ENCODE measurements at regions not wholly inside any gene's neighbourhood (a gene's known extent, or its start where the extent isn't known, plus 50 kb on each side); places are given as distances from the start of the nearest gene placed in this dataset.
"Not testable (repeated sequence)": the region's sequence is repeated elsewhere in the genome, so short reads cannot be mapped to it uniquely, and the experiment has no call there.

GRCh38 chr4:101730291-101731117, 60.0 kb upstream of the BANK1 start:
- DNase-seq = peak; percentile 34

GRCh38 chr4:101727238-101727637, 63.3 kb upstream of the BANK1 start:
- DNase-seq = no peak

- no peak for DNase-seq
These were observed 66.4 kb upstream of the BANK1 start for GRCh38 chr4:101724093-101724492.

GRCh38 chr4:101718810-101719209, 71.7 kb upstream of the BANK1 start:
- no peak for DNase-seq

GRCh38 chr4:101711590-101712260, 78.8 kb upstream of the BANK1 start:
- DNase-seq = no peak

- DNase-seq = no peak
These were observed 79.7 kb upstream of the BANK1 start for GRCh38 chr4:101710806-101711205.

DNA sequence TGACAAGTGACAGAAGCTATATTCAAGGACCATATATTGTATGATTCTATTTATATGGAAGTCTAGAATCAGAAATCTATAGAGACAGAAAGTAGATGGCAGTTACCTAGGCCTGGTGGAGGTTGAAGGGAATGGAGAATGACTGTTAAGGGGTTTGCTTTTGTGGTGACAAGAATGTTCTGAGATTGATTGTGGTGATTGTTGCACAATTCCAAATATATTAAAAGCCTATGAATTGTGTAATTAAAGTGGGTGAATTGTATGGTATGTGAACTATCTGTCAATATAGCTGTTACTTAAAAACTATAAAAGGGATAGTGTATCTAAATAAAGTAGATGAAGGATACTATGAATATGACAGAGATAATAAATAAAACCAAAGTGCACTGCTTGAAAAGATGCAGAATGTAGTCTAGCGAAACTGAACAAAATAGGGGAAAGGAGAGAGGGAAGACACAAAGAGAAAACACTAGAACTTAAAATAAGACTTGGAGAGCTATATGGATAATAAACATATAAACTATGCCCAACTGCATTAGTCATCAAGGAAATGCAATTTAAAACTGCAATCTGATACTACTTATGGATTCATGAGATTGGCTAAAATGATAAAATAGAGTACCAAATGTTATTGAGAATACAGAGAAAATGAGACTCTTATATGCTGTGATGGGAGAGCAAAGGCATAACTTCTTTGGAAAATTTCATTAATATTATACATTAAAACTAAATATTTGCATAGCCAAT, 82.1 kb upstream of the BANK1 start:
- DNase-seq = no peak

GRCh38 chr4:101707596-101707995, 82.9 kb upstream of the BANK1 start:
- no peak for DNase-seq

DNA sequence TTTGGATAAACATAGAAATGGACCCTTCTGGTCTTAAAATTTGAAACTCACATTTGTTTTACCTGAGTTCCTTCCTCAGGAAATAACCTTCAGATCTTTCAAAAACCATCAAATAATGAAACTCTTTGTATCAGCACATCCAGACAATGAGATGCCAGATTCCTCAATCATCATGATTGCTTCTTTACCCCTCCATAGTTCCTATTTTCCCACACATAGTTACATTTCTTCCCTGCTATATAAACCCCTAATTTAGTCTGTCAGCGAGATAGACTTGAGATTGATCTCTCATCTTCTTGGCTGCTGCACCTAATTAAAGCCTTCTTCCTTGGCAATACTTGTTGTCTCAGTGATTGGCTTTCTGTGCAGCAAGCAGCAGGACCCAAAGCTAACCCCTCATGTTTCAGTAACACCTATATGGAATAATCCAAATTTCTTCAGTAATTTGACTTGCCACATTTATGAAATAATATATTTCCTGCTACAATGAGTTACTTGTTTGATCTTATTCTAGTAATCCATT, 83.9 kb upstream of the BANK1 start:
- DNase-seq = no peak

GRCh38 chr4:101701551-101701950, 89.0 kb upstream of the BANK1 start:
- DNase-seq = no peak

DNA sequence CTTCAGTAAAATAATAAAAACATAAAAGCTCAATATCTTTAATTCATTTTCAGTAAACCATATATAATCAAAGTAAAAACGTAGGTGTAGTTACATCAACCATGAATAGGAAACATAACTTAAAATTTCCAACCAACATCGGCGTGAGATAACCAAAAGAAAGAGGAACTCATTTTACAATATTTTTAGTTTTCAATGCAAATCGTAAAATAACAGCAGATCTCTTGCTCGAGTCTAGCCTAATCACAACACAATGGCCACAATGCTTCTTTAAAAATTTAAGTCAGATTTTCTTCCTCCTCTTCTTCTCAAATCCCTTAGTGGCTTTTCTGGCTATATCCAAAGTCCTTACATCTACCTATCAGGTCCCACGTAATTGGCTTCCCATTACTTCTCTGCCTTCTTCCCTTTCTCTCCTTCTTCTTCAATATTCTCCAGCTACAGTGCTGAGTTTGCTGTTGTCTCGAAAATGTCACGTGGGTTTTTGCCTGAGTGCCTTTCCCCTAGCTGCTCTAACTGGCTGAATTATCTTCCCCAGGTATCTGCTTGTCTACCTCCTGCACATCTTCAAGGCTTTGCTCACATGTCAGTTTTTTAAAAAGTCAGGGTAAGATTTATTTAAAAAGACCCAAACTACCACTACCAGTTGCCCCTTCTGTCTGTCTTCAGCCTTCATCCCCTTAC, 90.9 kb upstream of the BANK1 start:
- DNase-seq = no peak

GRCh38 chr4:101697266-101697665, 93.3 kb upstream of the BANK1 start:
- no peak for DNase-seq

DNA sequence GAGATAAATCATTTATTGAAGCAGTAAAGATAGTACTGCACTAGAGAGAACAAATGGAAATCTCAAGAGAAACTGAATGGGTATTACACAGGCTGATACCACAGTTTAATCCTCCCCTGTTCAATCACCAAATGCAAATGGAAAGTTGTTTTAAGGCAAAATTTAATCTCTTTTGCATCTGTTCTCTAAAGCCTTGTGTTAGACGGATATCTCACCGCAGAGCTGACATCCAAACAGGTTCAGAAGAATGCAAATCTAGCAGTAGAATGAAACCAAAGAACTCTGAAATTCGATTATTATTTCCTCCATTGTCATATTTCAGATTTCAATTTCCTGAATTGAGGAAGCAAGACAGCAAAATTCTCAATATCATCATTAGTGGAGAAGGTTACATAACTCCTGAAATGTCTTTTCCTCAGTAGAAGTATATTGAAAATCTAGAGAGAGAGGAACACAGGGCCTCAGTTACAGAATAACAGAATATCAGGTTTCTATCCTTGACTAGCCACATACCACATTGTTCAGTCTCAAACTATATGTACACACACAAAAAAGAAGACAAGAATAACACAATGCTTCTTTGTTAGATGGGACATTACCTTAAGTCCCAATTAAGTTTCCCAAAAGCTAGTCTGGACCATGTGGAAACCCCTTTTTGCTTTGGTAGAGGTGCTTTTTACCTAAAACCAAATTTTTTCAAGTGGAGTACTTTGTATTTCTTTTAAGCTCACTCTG, 94.1 kb upstream of the BANK1 start:
- DNase-seq = no peak

- DNase-seq = no peak
These were observed 95.4 kb upstream of the BANK1 start for GRCh38 chr4:101695176-101695575.

- not testable (repeated sequence) for DNase-seq
These were observed 96.1 kb upstream of the BANK1 start for GRCh38 chr4:101694403-101694802.

GRCh38 chr4:101693842-101694398, 96.6 kb upstream of the BANK1 start:
- no peak for DNase-seq

GRCh38 chr4:101689220-101689619, 101.3 kb upstream of the BANK1 start:
- no peak for DNase-seq

GRCh38 chr4:101685126-101685525, 105.4 kb upstream of the BANK1 start:
- no peak for DNase-seq

DNA sequence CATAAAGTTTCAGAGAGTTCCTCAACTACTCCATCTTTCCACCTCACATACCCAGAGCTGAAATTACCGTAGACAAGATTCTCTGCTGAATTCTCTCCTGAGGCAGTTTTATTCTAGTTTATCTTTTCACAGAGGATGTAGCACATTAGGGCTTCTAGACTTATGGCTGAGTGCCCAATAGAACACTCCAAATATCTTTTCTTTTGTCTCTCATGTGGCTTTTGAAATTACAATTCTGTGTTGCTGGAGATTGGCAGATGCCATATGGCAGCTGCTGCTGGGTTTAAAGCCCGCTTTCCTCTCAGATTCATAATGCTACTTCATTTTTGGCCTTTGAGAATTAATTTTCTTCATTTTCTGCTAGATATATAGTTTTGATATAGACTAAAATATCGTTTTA, 107.6 kb upstream of the BANK1 start:
- no peak for DNase-seq

GRCh38 chr4:101678180-101678579, 112.3 kb upstream of the BANK1 start:
- no peak for DNase-seq

DNA sequence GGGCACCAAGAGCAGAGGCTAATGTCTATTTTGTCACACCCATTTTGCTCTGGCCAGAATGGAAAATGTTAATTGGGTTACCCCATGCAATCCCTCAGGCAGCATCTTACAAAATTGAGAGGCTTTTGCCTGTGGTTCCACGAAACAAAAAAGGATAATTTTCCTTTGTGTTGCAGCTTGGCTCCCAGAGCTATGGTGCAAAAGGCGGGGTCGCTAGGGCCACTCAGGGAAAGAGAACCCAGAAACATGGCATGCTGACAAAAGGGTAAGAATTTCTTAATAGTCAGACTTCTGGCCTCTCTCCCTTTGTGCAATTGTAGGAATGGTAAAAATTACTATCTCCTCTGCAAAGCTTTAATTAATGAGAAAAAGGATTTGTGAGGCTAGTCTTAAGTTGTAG, 119.6 kb upstream of the BANK1 start:
- DNase-seq = no peak

- DNase-seq = no peak
These were observed 120.2 kb upstream of the BANK1 start for GRCh38 chr4:101670370-101670769.

Measured in activated naive CD4-positive, alpha-beta T cell treated with anti-CD3 and anti-CD28 coated beads, Interleukin-2, amount 50 U/mL, for 16 hours (primary cell).